Ectodermal cell (in vitro differentiated cells): ENCODE measurements at regions not wholly inside any gene's neighbourhood (a gene's known extent, or its start where the extent isn't known, plus 50 kb on each side); places are given as distances from the start of the nearest gene placed in this dataset.
"Not testable (repeated sequence)": the region's sequence is repeated elsewhere in the genome, so short reads cannot be mapped to it uniquely, and the experiment has no call there.

Experiments
- H3K27ac ChIP-seq: 2 replicates; pipeline ENCODE4 v1.7.0; 2013; ENCODE audit warnings: mild to moderate bottlenecking, low read depth, low read length; ENCODE audit not compliant: insufficient read depth, poor library complexity, severe bottlenecking
- H3K27me3 ChIP-seq: 2 replicates; pipeline ENCODE4 v1.7.0; 2013; ENCODE audit warnings: mild to moderate bottlenecking, low read length; ENCODE audit not compliant: insufficient read depth, control insufficient read depth, poor library complexity, severe bottlenecking
- H3K36me3 ChIP-seq: one replicate; pipeline ENCODE4 v1.7.0; 2013; ENCODE audit warnings: low read length; ENCODE audit not compliant: control insufficient read depth, insufficient read depth
- H3K4me1 ChIP-seq: one replicate; pipeline ENCODE4 v1.7.0; 2013; ENCODE audit warnings: low read length; ENCODE audit not compliant: control insufficient read depth, insufficient read depth
- H3K4me3 ChIP-seq: 2 replicates; pipeline ENCODE4 v1.7.0; 2013; ENCODE audit warnings: low read depth, low read length, control low read depth; ENCODE audit not compliant: insufficient read depth
- H3K9me3 ChIP-seq: 2 replicates; pipeline ENCODE4 v1.7.0; 2013; ENCODE audit warnings: mild to moderate bottlenecking, low read length, moderate library complexity; ENCODE audit not compliant: control insufficient read depth
- whole genome bisulfite sequencing, 2 experiments: methylation state at CpG; one replicate each; pipeline ENCODE4 v1.1.7; 2013; ENCODE audit warnings: missing lambda C conversion rate in 2 of 2; 5-methylcytosine and 5-hydroxymethylcytosine counted together

DNA sequence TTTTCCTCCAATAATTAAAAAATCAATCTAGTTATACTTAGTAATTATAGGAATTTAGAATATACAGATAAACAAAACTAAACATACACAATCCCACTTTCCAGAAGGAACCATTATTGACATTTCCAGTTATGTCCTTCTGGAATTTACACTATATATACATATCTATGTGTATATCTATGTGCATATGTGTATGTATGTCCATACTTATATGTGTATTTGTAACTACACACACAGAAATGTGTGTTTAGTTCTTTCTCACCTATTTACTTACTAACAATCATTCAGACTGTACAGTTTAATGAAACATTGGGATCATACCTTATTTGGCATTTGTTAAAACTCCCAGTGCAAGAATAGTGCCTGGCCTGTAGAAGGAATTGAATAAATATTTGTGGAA lies 126.4 kb downstream of the FHIP1A start:
- H3K27me3 ChIP-seq, result no peaks in the 10 kb centered on the region
- no peak overlapping the region for H3K27ac ChIP-seq
- H3K4me1 ChIP-seq, result no peaks in the 10 kb centered on the region
- H3K9me3 ChIP-seq, result no peaks in the 10 kb centered on the region
- H3K36me3 ChIP-seq, result no peaks in the 10 kb centered on the region
- H3K4me3 ChIP-seq, result no peak overlapping the region

DNA sequence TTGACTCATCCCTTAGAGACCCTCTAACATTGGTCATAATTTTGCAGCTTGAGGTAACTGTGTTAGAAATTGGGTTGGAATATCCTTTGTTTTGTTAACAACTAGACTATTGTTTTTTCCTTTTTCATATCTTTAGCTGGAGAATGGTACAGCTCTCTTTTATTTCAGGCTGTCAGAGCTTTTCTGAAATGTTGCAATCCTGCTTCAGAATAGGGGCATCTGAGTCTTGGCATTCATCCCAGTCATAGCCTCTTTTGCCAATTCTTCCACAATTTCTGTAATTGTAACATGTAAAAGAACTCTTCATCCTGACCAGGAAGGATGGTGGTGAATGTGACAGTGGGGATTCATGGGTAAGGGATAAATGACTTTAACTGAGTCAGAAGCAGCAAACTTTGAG lies 128.7 kb downstream of the FHIP1A start:
- Histone ChIP-seq H3K4me3 (no peak overlapping the region), H3K27me3 (no peaks in the 10 kb centered on the region), H3K36me3 (no peaks in the 10 kb centered on the region), H3K9me3 (no peaks in the 10 kb centered on the region), H3K27ac (no peak overlapping the region), H3K4me1 (no peaks in the 10 kb centered on the region)

- WGBS, 2 experiments, result 88 to 89% methylated on average over 3 to 4 of the region's 4 CpGs
- H3K27me3 ChIP-seq, result no peaks in the 10 kb centered on the region
- H3K36me3 ChIP-seq, result no peaks in the 10 kb centered on the region
- H3K4me3 ChIP-seq, result no peak overlapping the region
- no peaks in the 10 kb centered on the region for H3K9me3 ChIP-seq
- H3K4me1 ChIP-seq, result no peaks in the 10 kb centered on the region
- no peak overlapping the region for H3K27ac ChIP-seq
Measured at GRCh38 chr4:151538963-151539362, 130.0 kb downstream of the FHIP1A start.

DNA sequence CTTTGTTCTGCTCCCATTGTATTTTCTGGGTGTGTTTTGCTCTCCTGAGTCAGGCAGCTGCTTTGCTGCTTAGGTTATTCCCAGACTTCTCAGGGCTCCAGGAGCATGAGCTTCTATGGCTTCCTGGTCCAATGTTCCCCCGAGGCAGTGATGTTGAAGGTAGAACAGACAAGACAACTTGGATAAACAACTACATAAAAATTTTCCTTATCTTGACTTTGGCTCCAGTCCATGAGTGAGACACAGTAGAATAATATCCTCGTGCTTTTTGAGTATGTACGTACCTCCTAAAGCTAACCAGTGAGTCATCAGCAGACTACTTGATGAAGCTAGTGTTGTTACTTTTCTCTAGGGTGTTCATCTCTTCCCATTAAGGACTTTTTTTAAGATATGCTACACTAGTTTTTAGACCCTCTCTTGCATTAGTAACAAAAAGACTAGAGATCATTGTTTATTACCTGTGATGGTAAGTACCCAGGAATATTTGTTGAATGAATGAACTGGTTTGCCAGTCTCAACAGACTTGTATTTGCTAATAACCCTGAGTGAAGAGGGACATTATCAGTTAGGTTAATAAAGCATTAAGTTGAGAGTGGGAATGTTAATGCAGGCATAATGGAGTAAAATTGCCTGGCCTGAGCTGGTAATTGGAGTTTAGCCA lies 131.9 kb downstream of the FHIP1A start:
- WGBS, 2 experiments, result 85 to 96% methylated on average over 3 of the region's 3 CpGs
- no peaks in the 10 kb centered on the region for H3K4me1 ChIP-seq
- no peaks in the 10 kb centered on the region for H3K27me3 ChIP-seq
- H3K4me3 ChIP-seq, result no peak overlapping the region
- H3K36me3 ChIP-seq, result no peaks in the 10 kb centered on the region
- H3K9me3 ChIP-seq, result no peaks in the 10 kb centered on the region
- H3K27ac ChIP-seq, result no peak overlapping the region

DNA sequence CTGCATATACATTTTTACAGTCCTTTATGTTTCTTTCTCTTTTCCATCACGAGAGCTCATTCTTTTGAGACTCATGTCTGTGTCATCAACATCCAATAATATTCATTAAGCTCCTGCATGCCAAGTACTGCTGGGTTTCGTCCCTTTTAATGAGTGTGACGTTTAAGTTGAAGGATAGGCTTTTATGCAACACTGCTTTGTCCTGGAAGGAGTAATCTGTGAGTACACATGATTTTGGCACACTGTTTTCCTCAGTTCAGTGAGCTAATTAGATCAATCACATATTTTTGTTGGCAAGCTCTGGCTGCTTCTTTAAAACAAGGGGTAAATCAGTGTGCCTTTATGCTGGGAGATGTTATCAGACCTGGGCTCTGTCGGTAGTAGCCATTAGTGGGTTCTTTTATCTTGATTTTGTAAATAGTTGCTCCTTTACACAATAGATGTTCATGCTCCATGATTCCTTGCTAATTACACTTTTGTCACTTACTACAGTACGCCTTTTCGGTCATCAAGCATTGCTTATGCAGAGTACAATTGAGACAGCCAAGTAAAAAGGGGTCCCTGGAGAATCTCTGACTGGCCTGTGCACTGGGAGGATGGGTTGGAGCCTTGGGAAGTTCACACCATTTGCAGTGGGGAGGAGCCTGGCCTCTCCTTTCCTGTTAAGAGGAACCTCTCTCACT lies 132.6 kb downstream of the FHIP1A start:
- 86 to 95% methylated on average over 6 of the region's 6 CpGs for WGBS, 2 experiments
- no peaks in the 10 kb centered on the region for H3K4me1 ChIP-seq
- no peak overlapping the region for H3K27ac ChIP-seq

GRCh38 chr4:151548708-151549107 lies 139.7 kb downstream of the FHIP1A start:
- Histone ChIP-seq H3K4me3 (no peak overlapping the region), H3K27ac (no peak overlapping the region), H3K9me3 (peaks cover 3% of the 10 kb centered on the region), H3K27me3 (no peaks in the 10 kb centered on the region), H3K36me3 (no peaks in the 10 kb centered on the region), H3K4me1 (no peaks in the 10 kb centered on the region)
- 87 to 89% methylated on average over 8 of the region's 8 CpGs for WGBS, 2 experiments

More for the DNA sequence above, 132.6 kb downstream of the FHIP1A start:
- Histone ChIP-seq H3K9me3 (no peaks in the 10 kb centered on the region), H3K36me3 (no peaks in the 10 kb centered on the region), H3K27me3 (no peaks in the 10 kb centered on the region), H3K4me3 (no peak overlapping the region)

DNA sequence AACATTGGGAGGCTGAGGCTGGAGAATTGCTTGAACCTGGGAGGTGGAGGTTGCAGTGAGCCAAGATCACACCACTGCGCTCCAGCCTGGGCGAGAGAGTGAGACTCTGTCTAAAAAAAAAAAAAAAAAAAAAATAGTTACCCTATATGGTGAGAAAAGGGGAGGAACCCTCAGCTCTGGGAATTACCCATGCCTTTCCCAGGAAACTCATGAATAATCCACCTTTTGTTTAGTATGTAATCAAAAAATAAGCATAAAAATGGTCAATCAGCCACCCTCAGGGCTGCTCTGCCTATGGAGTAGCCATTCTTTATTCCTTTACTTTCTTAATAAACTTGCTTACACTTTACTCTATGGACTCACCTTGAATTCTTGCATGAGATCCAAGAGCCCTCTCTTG lies 140.4 kb downstream of the FHIP1A start:
- not testable (repeated sequence) for H3K4me1 ChIP-seq, H3K9me3 ChIP-seq, H3K4me3 ChIP-seq, H3K27me3 ChIP-seq, H3K27ac ChIP-seq, H3K36me3 ChIP-seq
- 83 to 100% methylated on average over 1 to 2 of the region's 2 CpGs for WGBS, 2 experiments

DNA sequence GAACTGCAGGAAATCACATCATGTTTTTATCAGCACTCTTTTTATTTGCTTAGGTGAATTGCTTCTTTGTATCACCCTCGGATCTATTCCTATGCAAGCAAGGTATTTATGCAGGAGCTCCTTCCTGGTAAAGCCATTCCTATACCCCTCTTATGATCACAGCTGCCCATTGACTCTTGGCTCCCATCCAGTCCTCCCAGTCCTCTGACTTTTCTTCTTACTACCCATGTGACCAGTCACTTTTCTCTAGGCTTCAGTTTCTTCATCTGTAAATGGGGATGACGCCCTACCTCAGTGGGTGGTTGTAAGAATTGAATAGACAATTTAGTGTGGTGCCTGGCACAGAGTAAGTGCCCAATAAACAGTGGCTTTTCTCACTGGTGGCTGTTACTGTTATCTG lies 144.9 kb downstream of the FHIP1A start:
- Histone ChIP-seq H3K27ac (no peak overlapping the region), H3K4me3 (no peak overlapping the region), H3K9me3 (peaks cover 1% of the 10 kb centered on the region), H3K36me3 (no peaks in the 10 kb centered on the region), H3K4me1 (peaks cover 3% of the 10 kb centered on the region), H3K27me3 (no peaks in the 10 kb centered on the region)
- WGBS, 2 experiments, result 26 to 43% methylated on average over 2 of the region's 2 CpGs

- H3K9me3 ChIP-seq, result no peaks in the 10 kb centered on the region
- WGBS, 2 experiments, result 82 to 100% methylated on average over 1 of the region's 1 CpG
- no peaks in the 10 kb centered on the region for H3K36me3 ChIP-seq
- no peaks in the 10 kb centered on the region for H3K27me3 ChIP-seq
- no peak overlapping the region for H3K27ac ChIP-seq
- H3K4me3 ChIP-seq, result no peak overlapping the region
- H3K4me1 ChIP-seq, result peaks cover 3% of the 10 kb centered on the region
Measured at GRCh38 chr4:151555151-151555945, 146.4 kb downstream of the FHIP1A start.

DNA sequence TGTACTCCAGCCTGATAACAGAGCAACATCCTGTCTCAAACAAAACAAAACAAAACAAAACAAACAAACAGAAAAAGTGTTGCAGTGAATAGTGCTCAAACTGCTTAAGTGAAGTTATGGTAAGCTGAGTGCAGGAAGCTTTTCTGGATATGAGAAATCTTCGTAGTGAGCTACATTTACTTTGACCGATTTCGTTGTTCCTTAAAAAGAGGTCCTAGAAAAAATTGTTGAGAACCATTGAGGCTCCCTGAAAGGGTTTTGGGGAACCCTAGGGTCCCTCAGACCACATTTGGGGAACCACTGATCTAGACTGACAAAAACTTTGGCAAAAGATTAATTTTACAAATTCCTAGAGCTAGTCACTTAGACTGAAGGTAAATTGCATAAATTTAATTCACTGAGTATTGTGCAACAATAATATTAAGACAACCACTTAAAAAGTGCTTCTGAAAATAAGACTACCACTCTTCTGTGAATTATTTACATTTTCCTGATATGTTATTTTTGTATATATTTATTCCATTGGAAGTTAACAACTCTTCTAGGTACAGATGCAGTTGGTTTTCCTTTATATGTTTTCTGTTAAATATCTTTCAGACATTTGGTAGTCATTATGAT lies 149.6 kb downstream of the FHIP1A start:
- Histone ChIP-seq H3K36me3 (no peaks in the 10 kb centered on the region), H3K4me3 (no peak overlapping the region), H3K27ac (no peak overlapping the region), H3K4me1 (peaks cover 6% of the 10 kb centered on the region), H3K27me3 (no peaks in the 10 kb centered on the region), H3K9me3 (no peaks in the 10 kb centered on the region)
- 88 to 94% methylated on average over 3 of the region's 3 CpGs for WGBS, 2 experiments
